WERI-Rb-1 (cell line): ENCODE measurements at regions not wholly inside any gene's neighbourhood (a gene's known extent, or its start where the extent isn't known, plus 50 kb on each side); places are given as distances from the start of the nearest gene placed in this dataset.

Experiments
- DNase-seq: peaks from one replicate; pipeline ENCODE4 v3.0.0-alpha.2; 2020
- H3K27ac ChIP-seq: fragments of 250-450 bp; sonication (Bioruptor Pico); 2 replicates; pipeline ENCODE4 v1.5.1; 2020; ENCODE audit warnings: mild to moderate bottlenecking, moderate library complexity
- H3K27me3 ChIP-seq: fragments of 250-450 bp; sonication (Bioruptor Pico); 2 replicates; pipeline ENCODE4 v1.5.1; 2021; ENCODE audit warnings: mild to moderate bottlenecking, low read depth, moderate library complexity; ENCODE audit not compliant: insufficient read depth, severe bottlenecking
- H3K36me3 ChIP-seq: fragments of 250-450 bp; sonication (Bioruptor Pico); 2 replicates; pipeline ENCODE4 v1.5.1; 2020; ENCODE audit warnings: mild to moderate bottlenecking, moderate library complexity
- H3K4me3 ChIP-seq: 2 replicates; pipeline ENCODE4 v1.5.1; 2011; ENCODE audit warnings: low read depth, mild to moderate bottlenecking, control low read depth, low read length
- H3K9me3 ChIP-seq: fragments of 250-450 bp; sonication (Bioruptor Pico); 2 replicates; pipeline ENCODE4 v1.5.1; 2021; ENCODE audit warnings: mild to moderate bottlenecking, moderate library complexity; ENCODE audit not compliant: severe bottlenecking
- CTCF ChIP-seq: IDR thresholded peaks from 2 replicates; pipeline ENCODE4 v1.5.1; 2011; ENCODE audit warnings: low read depth, mild to moderate bottlenecking, control low read depth, inconsistent platforms, low read length

DNA sequence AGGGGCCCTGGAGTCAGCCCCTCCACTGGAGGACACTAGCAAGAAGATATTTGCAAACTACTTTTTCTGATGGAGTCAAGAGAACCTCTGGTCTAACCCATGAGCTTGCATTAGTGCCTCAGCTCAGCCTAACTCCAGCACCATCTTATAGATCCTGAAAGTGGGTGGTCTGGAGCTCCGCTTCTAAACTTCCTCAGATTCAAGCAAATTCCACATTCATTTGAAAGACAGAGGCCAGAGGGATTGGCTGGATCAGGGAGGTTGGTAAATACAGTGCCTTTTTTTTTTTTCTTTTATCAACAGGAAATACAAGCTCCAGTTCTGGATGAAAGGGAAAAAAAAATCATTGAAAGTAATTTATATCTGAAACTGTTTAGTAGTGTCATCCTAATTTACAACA, 99.9 kb downstream of the ENC1 start:
- no peaks in the 10 kb centered on the region for H3K27me3 ChIP-seq
- no peak overlapping the region for H3K27ac ChIP-seq
- no peak for TF ChIP-seq CTCF
- H3K36me3 ChIP-seq: no peaks in the 10 kb centered on the region
- no peak overlapping the region for H3K4me3 ChIP-seq
- H3K9me3 ChIP-seq: no peaks in the 10 kb centered on the region
- DNase-seq: no peak

DNA sequence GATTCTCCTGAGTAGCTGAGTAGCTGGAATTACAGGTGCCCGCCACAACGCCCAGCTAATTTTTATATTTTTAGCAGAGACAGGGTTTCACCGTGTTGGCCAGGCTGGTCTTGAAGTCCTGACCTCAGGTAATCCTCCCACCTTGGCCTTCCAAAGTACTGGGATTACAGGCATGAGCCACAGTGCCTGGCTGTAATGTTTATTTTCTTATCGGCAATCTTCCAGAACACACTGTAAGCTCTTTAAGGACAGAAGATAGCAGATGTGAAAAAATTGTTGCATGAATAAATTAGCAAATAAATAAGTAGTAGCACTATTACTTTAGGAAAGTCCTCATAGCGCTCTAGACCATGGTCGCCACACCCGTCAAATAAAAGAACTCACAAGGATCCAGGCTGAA, 100.5 kb downstream of the ENC1 start:
- Histone ChIP-seq H3K9me3 (no peaks in the 10 kb centered on the region), H3K27ac (no peak overlapping the region), H3K36me3 (no peaks in the 10 kb centered on the region), H3K27me3 (no peaks in the 10 kb centered on the region), H3K4me3 (no peak overlapping the region)
- TF ChIP-seq CTCF: no peak
- no peak for DNase-seq

GRCh38 chr5:74538206-74538661, 102.3 kb downstream of the ENC1 start:
- no peaks in the 10 kb centered on the region for H3K9me3 ChIP-seq
- TF ChIP-seq CTCF: no peak
- no peaks in the 10 kb centered on the region for H3K36me3 ChIP-seq
- DNase-seq: no peak
- H3K27ac ChIP-seq: no peak overlapping the region
- H3K27me3 ChIP-seq: no peaks in the 10 kb centered on the region
- H3K4me3 ChIP-seq: no peak overlapping the region

GRCh38 chr5:74536658-74537057, 103.9 kb downstream of the ENC1 start:
- H3K27ac ChIP-seq: no peak overlapping the region
- no peak for TF ChIP-seq CTCF
- H3K9me3 ChIP-seq: no peaks in the 10 kb centered on the region
- H3K4me3 ChIP-seq: no peak overlapping the region
- H3K36me3 ChIP-seq: no peaks in the 10 kb centered on the region
- no peaks in the 10 kb centered on the region for H3K27me3 ChIP-seq
- DNase-seq: no peak

- H3K9me3 ChIP-seq: no peaks in the 10 kb centered on the region
- H3K27ac ChIP-seq: no peak overlapping the region
- no peaks in the 10 kb centered on the region for H3K36me3 ChIP-seq
- no peaks in the 10 kb centered on the region for H3K27me3 ChIP-seq
- no peak for TF ChIP-seq CTCF
- DNase-seq: no peak
- H3K4me3 ChIP-seq: no peak overlapping the region
Observed at GRCh38 chr5:74535926-74536325, 104.6 kb downstream of the ENC1 start.

GRCh38 chr5:74534397-74535129, 106.0 kb downstream of the ENC1 start:
- no peak for DNase-seq
- no peaks in the 10 kb centered on the region for H3K36me3 ChIP-seq
- H3K27me3 ChIP-seq: no peaks in the 10 kb centered on the region
- H3K9me3 ChIP-seq: no peaks in the 10 kb centered on the region
- no peak overlapping the region for H3K27ac ChIP-seq
- no peak for TF ChIP-seq CTCF
- H3K4me3 ChIP-seq: no peak overlapping the region
